ENCODE measurements at regions not wholly inside any gene's neighbourhood (a gene's known extent, or its start where the extent isn't known, plus 50 kb on each side); places are given as distances from the start of the nearest gene placed in this dataset.

DNA sequence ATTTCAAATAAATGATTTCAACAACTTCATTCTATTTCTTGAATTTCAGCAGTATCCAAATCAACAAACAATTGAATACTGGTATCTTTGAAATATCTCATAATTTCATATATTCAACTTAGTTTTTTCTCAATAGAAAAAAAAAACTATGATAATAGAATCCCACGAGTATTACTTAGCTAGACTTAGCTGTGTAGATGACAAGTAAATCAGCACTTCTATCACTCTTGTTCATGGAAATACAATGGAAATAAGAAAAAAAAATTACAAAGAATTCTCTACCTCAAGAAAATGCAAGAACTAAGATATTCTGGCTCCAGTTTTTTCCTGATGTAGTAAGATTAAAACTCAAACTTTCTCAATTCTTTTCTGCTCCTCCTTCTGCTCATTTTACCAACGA, 256.2 kb upstream of the KYNU start:
- dilution Hi-C loops (cut with MboI; ENCODE audit: extremely low pct_ligation_motif_present, low sequenced_read_pairs) (no loop called here), intact Hi-C loops (cut with micrococcal nuclease) (no loop called here)
- no peak for TF ChIP-seq POLR2AphosphoS5 (IDR thresholded peaks at IDR 0.05; ENCODE audit: insufficient read depth, low read depth, low read length)
- no peak for TF ChIP-seq GATA2 (IDR thresholded peaks at IDR 0.05; ENCODE audit: insufficient read depth, insufficient read length, low read depth, low read length)
- TF ChIP-seq MYC (IDR thresholded peaks at IDR 0.05; ENCODE audit: low read depth, low read length), result no peak
- TF ChIP-seq CTCF (IDR thresholded peaks at IDR 0.05; ENCODE audit: extremely low read depth in 1 of 2, insufficient read depth in 1 of 2, low read depth in 1 of 2, low read length in 2 of 2), result no peak
- TF ChIP-seq EZH2 (IDR thresholded peaks at IDR 0.05; ENCODE audit: borderline replicate concordance, low read depth, low read length, severe bottlenecking), result no peak
- no peak for TF ChIP-seq POLR2A (IDR thresholded peaks at IDR 0.05; ENCODE audit: low read depth, low read length)
- TF ChIP-seq MAX (IDR thresholded peaks at IDR 0.05; ENCODE audit: insufficient read depth, insufficient read length), result no peak
- no peak for TF ChIP-seq FOS (IDR thresholded peaks at IDR 0.05; ENCODE audit: borderline replicate concordance, insufficient read depth, low read length)
- TF ChIP-seq JUN (IDR thresholded peaks at IDR 0.05; ENCODE audit: borderline replicate concordance, insufficient read depth, insufficient read length, low read depth), result no peak
- Histone ChIP-seq H3K4me2 (ENCODE audit: insufficient read depth, low read length) (no peak overlapping the region), H3K27me3 (ENCODE audit: control insufficient read depth in 2 of 2, insufficient read depth in 2 of 2, low read length in 2 of 2) (no peaks in the 10 kb centered on the region), H3K4me1 (ENCODE audit: control insufficient read depth, extremely low read depth, insufficient read depth, low read length) (no peaks in the 10 kb centered on the region), H3K9me1 (replicated peaks; ENCODE audit: control insufficient read depth, extremely low read depth, insufficient read depth, low read length) (no peaks in the 10 kb centered on the region), H3K9me3 (replicated peaks; ENCODE audit: control insufficient read depth, insufficient read depth, low read length) (no peaks in the 10 kb centered on the region), H3K9ac (replicated peaks; ENCODE audit: extremely low read depth, insufficient read depth, low read length) (no peak overlapping the region), H3K36me3 (ENCODE audit: control insufficient read depth in 2 of 2, extremely low read depth in 1 of 2, insufficient read depth in 2 of 2, low read length in 2 of 2) (no peaks in the 10 kb centered on the region), H4K20me1 (replicated peaks; ENCODE audit: control insufficient read depth, extremely low read depth, insufficient read depth, low read length) (no peaks in the 10 kb centered on the region), H2AFZ (ENCODE audit: low read depth, low read length) (no peak overlapping the region), H3K4me3 (replicated peaks in 1 of 3; ENCODE audit: insufficient read depth in 1 of 3, low read depth in 1 of 3, low read length in 3 of 3) (no peak overlapping the region), H3K79me2 (ENCODE audit: control insufficient read depth, insufficient read depth, low read length) (no peaks in the 10 kb centered on the region), H3K27ac (ENCODE audit: insufficient read depth, low read depth, low read length) (no peak overlapping the region)
- DNase-seq (ENCODE audit: low read depth, low spot score) (no peak), FAIRE-seq (no peak)
- no TSS peak for BruUV-seq (replicated peaks)
- POLR2A ChIA-PET, result no interaction called here
- CTCF ChIA-PET, result no interaction called here

Data from endothelial cell of umbilical vein (primary cell).